ENCODE measurements at regions not wholly inside any gene's neighbourhood (a gene's known extent, or its start where the extent isn't known, plus 50 kb on each side); places are given as distances from the start of the nearest gene placed in this dataset.

DNA sequence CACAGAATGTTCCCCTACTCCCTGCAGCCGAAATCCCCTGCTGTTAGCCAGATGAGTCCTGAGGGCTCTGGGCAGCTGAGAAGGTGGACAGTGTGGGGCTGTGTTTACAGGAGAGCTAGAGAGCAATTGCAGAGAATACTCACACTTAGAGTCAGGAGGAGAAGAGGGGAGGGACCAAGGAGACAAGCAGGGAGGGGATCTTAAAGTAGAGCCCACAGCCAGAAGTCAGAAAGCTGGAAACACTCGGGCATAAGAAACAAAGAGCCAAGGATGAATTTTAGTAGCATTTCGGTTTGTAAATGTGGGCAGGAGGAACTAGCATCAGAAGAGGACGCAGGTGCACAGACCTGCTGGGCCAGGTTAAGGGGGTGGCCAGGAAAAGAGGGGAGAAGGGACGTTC is 1435.9 kb downstream of the BRD1 start:
- no peaks in the 10 kb centered on the region for H3K27me3 ChIP-seq (ENCODE audit: insufficient read depth, poor library complexity, severe bottlenecking)
- no peak for TF ChIP-seq SPI1 (IDR thresholded peaks at IDR 0.05; ENCODE audit: borderline replicate concordance, low read depth)
- TF ChIP-seq, protein P1, sequence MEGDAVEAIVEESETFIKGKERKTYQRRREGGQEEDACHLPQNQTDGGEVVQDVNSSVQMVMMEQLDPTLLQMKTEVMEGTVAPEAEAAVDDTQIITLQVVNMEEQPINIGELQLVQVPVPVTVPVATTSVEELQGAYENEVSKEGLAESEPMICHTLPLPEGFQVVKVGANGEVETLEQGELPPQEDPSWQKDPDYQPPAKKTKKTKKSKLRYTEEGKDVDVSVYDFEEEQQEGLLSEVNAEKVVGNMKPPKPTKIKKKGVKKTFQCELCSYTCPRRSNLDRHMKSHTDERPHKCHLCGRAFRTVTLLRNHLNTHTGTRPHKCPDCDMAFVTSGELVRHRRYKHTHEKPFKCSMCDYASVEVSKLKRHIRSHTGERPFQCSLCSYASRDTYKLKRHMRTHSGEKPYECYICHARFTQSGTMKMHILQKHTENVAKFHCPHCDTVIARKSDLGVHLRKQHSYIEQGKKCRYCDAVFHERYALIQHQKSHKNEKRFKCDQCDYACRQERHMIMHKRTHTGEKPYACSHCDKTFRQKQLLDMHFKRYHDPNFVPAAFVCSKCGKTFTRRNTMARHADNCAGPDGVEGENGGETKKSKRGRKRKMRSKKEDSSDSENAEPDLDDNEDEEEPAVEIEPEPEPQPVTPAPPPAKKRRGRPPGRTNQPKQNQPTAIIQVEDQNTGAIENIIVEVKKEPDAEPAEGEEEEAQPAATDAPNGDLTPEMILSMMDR (IDR thresholded peaks at IDR 0.05; ENCODE audit: insufficient read depth, low read length): no peak
- H3K27ac ChIP-seq (replicated peaks): no peak overlapping the region
- no peak overlapping the region for H3K4me3 ChIP-seq (replicated peaks; ENCODE audit: insufficient read depth, low read length)
- no peak for DNase-seq (ENCODE audit: low read depth in 1 of 2, low spot score in 1 of 2)

DNA sequence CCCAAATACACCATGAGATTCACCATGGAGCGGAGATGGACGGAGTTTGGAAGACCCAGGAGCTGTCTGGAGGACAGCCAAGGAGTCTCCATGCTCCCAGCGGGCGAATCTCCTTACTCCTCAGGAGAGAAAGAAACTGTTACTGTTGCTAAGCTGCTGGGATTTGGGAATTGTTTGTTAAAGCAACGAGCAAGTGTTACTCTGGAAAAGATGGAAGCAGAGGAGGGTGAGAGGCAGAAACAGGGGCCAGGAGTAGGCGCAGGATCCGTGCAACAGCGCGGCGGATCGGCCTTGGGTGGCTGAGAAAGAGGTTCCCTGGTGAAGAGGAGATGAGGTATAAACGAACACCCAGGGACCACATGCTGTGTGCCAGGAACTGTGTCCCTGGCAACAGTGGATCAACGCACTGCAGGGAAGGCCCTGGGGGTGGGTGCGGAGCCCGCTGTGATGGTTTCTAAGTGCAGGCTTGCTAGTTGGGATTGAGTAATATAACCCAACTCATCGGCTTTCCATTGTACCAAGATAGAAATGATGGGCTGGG is 1436.4 kb downstream of the BRD1 start:
- TF ChIP-seq, protein P2, sequence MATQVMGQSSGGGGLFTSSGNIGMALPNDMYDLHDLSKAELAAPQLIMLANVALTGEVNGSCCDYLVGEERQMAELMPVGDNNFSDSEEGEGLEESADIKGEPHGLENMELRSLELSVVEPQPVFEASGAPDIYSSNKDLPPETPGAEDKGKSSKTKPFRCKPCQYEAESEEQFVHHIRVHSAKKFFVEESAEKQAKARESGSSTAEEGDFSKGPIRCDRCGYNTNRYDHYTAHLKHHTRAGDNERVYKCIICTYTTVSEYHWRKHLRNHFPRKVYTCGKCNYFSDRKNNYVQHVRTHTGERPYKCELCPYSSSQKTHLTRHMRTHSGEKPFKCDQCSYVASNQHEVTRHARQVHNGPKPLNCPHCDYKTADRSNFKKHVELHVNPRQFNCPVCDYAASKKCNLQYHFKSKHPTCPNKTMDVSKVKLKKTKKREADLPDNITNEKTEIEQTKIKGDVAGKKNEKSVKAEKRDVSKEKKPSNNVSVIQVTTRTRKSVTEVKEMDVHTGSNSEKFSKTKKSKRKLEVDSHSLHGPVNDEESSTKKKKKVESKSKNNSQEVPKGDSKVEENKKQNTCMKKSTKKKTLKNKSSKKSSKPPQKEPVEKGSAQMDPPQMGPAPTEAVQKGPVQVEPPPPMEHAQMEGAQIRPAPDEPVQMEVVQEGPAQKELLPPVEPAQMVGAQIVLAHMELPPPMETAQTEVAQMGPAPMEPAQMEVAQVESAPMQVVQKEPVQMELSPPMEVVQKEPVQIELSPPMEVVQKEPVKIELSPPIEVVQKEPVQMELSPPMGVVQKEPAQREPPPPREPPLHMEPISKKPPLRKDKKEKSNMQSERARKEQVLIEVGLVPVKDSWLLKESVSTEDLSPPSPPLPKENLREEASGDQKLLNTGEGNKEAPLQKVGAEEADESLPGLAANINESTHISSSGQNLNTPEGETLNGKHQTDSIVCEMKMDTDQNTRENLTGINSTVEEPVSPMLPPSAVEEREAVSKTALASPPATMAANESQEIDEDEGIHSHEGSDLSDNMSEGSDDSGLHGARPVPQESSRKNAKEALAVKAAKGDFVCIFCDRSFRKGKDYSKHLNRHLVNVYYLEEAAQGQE (IDR thresholded peaks at IDR 0.05; ENCODE audit: insufficient replicate concordance, low read depth): no peak
- no peak for TF ChIP-seq POLR2AphosphoS5 (IDR thresholded peaks at IDR 0.05; ENCODE audit: low read depth)
- no peak for TF ChIP-seq SPI1 (IDR thresholded peaks at IDR 0.05; ENCODE audit: borderline replicate concordance, low read depth)
- no peak for TF ChIP-seq GABPA (IDR thresholded peaks at IDR 0.05; ENCODE audit: low read depth)
- TF ChIP-seq, protein P1 (IDR thresholded peaks at IDR 0.05; ENCODE audit: insufficient read depth, low read length): no peak
- no peak for DNase-seq (ENCODE audit: low read depth in 1 of 2, low spot score in 1 of 2)
- Histone ChIP-seq H3K27me3 (ENCODE audit: insufficient read depth, poor library complexity, severe bottlenecking) (no peaks in the 10 kb centered on the region), H3K27ac (replicated peaks) (no peak overlapping the region), H3K4me3 (replicated peaks; ENCODE audit: insufficient read depth, low read length) (no peak overlapping the region)

DNA sequence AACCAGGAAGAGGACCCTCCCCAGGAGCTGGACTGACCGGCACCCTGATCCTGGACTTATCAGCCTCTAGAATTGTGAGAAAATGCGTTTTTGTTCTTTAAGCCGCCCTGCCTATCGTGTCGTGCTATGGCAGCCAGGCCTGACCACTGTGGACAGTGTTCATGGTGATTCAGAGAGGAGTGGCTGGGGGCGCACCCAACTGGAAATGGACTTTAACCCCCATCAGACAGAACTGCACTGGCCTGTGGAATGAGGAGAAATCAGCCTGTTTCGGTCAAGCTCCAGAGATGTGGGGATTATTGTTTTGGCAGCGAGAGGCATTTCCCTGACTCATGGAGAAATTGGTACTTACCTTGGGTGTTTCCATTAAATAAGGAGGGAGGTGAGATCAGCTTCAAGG is 1437.8 kb downstream of the BRD1 start:
- no peak for DNase-seq (ENCODE audit: low read depth in 1 of 2, low spot score in 1 of 2)

More for the DNA sequence above, 1437.8 kb downstream of the BRD1 start:
- Histone ChIP-seq H3K4me3 (replicated peaks; ENCODE audit: insufficient read depth, low read length) (no peak overlapping the region), H3K27ac (replicated peaks) (no peak overlapping the region), H3K27me3 (ENCODE audit: insufficient read depth, poor library complexity, severe bottlenecking) (no peaks in the 10 kb centered on the region)
- TF ChIP-seq, protein P2 (IDR thresholded peaks at IDR 0.05; ENCODE audit: insufficient replicate concordance, low read depth): no peak
- TF ChIP-seq SPI1 (IDR thresholded peaks at IDR 0.05; ENCODE audit: borderline replicate concordance, low read depth): no peak
- TF ChIP-seq GABPA (IDR thresholded peaks at IDR 0.05; ENCODE audit: low read depth): no peak
- TF ChIP-seq POLR2AphosphoS5 (IDR thresholded peaks at IDR 0.05; ENCODE audit: low read depth): no peak
- TF ChIP-seq, protein P1 (IDR thresholded peaks at IDR 0.05; ENCODE audit: insufficient read depth, low read length): no peak

Measured in HL-60 (cell line).